GM12875 (cell line): ENCODE measurements at regions not wholly inside any gene's neighbourhood (a gene's known extent, or its start where the extent isn't known, plus 50 kb on each side); places are given as distances from the start of the nearest gene placed in this dataset.

Experiments
- H3K4me3 ChIP-seq: one replicate; pipeline ENCODE4 v1.5.1; 2011; ENCODE audit warnings: low read depth, low read length, control low read depth
- TF ChIP-seq, protein P1 (sequence below): IDR thresholded peaks from 2 replicates; pipeline ENCODE4 v1.5.1; 2011; ENCODE audit warnings: low read depth, mild to moderate bottlenecking, control low read depth, inconsistent platforms, low read length, moderate library complexity, borderline replicate concordance; ENCODE audit not compliant: insufficient read depth

DNA sequence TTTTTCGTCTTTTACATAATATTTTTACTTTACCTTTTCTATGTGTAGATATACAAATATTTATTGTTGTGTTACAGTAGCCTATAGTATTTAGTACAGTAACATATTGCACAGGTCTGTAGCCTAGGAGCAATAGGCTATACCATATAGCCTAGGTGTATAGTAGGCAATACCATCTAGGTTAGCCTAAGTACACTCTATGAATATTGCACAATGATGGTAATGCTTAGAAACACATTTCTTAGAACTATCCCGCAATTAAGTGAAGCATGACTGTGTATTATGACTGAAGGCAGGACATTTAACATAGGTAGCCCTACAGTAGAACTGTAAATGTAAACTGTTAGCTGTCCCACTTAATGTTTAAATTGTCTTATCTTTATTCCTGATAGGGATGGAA, 964.3 kb downstream of the SLITRK1 start:
- TF ChIP-seq, protein P1, sequence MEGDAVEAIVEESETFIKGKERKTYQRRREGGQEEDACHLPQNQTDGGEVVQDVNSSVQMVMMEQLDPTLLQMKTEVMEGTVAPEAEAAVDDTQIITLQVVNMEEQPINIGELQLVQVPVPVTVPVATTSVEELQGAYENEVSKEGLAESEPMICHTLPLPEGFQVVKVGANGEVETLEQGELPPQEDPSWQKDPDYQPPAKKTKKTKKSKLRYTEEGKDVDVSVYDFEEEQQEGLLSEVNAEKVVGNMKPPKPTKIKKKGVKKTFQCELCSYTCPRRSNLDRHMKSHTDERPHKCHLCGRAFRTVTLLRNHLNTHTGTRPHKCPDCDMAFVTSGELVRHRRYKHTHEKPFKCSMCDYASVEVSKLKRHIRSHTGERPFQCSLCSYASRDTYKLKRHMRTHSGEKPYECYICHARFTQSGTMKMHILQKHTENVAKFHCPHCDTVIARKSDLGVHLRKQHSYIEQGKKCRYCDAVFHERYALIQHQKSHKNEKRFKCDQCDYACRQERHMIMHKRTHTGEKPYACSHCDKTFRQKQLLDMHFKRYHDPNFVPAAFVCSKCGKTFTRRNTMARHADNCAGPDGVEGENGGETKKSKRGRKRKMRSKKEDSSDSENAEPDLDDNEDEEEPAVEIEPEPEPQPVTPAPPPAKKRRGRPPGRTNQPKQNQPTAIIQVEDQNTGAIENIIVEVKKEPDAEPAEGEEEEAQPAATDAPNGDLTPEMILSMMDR = no peak
- H3K4me3 ChIP-seq = no peak overlapping the region

DNA sequence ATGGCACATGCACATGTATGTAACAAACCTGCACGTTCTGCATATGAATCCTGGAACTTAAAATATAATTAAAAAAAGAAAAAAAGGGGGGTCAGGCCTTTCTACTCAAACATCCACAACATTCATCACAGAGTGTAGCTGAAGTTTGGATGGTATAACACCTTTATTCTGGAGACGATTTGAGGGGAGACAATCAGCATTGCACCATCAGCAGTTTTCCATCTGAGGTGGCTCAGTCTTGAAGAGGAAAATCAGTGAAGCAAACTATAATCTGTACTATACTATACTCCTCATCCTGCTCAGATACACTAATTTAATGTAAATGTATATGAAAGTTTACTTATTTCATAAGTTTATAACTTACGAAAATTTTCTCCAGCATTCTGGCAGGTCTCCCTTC, 969.7 kb downstream of the SLITRK1 start:
- TF ChIP-seq, protein P1 = no peak
- H3K4me3 ChIP-seq = no peak overlapping the region

DNA sequence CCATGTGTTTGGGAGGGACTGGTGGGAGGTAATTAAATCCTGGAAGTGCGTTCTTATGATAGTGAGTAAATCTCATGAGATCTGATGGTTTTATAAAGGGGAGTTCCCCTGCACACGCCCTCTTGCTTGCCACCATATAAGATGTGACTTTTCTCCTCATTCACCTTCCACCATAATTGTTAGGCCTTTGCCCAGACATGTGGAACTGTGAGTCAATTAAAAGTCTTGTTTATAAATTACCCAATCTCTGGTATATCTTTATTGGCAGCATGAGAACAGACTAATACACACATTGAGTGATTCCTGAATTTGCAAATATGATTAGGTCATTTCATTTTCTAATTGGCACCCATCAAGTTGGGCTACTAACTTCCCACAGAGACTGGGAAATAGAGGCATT, 977.2 kb downstream of the SLITRK1 start:
- no peak overlapping the region for H3K4me3 ChIP-seq
- TF ChIP-seq, protein P1 = no peak

DNA sequence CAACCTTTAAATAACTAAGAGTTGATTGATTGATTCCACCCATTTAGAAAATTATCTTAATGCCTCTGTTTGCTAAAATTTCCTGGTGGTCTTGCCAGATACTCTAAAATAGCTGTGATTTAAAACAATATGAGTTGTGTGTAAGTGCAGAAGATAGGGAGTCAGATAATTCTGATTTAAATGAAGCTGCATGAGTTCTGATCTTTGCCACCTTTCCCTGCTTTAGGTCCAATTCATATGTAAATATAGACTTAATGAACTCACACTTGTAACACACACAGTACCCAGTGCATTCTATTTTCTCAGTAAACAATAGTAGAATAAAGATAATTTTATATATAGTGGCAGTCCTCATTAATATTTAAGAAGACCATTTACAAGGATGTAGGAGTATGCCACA, 981.8 kb downstream of the SLITRK1 start:
- H3K4me3 ChIP-seq = no peak overlapping the region
- TF ChIP-seq, protein P1 = no peak

DNA sequence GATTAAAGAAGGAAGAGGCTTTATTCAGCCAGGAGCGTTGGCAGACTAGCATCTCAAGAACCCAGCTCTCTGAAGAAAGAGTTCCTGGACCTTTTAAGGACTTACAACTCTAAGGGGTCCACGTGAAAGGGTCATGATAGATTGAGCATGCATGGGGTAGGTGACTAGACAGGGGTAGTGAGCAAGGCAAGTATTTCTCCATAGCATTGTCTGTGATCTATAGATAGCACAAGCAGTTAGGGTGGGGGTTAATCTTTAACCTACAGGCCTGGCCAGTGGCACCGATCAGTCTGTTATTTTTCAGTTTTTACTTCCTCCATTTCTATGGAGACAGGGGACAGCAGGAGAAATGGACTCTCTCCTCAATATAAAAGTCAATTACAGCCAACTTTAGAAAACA, 983.7 kb downstream of the SLITRK1 start:
- no peak overlapping the region for H3K4me3 ChIP-seq
- TF ChIP-seq, protein P1 = no peak

DNA sequence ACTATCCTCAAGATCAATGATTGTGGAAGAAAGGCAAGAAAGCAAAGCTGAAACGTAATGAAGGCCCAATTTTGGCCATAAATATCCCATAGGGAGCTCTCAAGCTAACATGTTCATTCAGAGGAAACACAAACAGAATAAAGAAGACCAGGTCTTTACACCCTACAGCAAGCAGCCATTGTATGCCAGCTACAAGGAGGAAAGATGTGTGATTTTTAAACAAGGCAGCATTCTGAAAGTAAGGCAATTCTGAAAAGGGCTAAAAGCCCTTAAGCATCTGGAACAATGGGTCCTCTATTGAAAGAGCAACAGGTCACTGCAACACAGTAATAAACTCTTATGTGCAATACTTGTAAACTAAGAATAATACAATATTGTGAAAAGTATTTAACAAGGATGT, 1002.4 kb downstream of the SLITRK1 start:
- no peak overlapping the region for H3K4me3 ChIP-seq
- TF ChIP-seq, protein P1 = no peak

DNA sequence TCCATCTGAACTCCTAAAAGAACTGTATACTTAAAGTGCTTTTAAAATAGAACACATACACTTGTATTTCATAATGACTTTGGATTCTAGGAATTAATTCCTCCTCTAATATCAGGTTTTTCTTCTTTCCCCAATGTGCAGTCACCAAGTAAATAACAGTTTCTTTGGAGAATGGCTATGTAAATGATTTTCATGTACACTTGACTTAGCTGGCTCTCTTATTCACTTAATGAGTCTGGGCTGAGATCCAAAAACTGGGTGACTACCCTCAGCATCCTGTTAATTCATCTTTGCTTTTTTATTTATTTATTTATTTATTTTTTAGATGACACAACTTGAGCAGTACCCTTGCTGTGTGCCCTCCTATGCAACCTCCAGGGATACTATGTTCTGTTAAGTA, 1003.7 kb downstream of the SLITRK1 start:
- TF ChIP-seq, protein P1 = no peak
- no peak overlapping the region for H3K4me3 ChIP-seq
